KMS-11 (cell line): ENCODE measurements at regions not wholly inside any gene's neighbourhood (a gene's known extent, or its start where the extent isn't known, plus 50 kb on each side); places are given as distances from the start of the nearest gene placed in this dataset.

Experiments used
- H2AFZ ChIP-seq: fragments of 200-600 bp; sonication (generic); 2 replicates; pipeline ENCODE4 v1.6.1; 2016; ENCODE audit warnings: antibody characterized with exemption, mixed run types, low read depth
- H3K27ac ChIP-seq: fragments of 200-600 bp; sonication (generic); 2 replicates; pipeline ENCODE4 v1.6.1; 2016; ENCODE audit warnings: mild to moderate bottlenecking, mixed run types
- H3K27me3 ChIP-seq: fragments of 200-600 bp; sonication (generic); 2 replicates; pipeline ENCODE4 v1.6.1; 2017; ENCODE audit warnings: mild to moderate bottlenecking, low read depth, mixed run types, moderate library complexity; ENCODE audit not compliant: insufficient read depth
- H3K36me3 ChIP-seq: fragments of 200-600 bp; sonication (generic); 2 replicates; pipeline ENCODE4 v1.6.1; 2017; ENCODE audit warnings: mild to moderate bottlenecking, mixed run types; ENCODE audit not compliant: insufficient read depth
- H3K4me1 ChIP-seq: fragments of 200-600 bp; sonication (generic); 2 replicates; pipeline ENCODE4 v1.6.1; 2016; ENCODE audit warnings: mild to moderate bottlenecking, low read depth, mixed run types; ENCODE audit not compliant: poor library complexity, severe bottlenecking
- H3K4me2 ChIP-seq: fragments of 200-600 bp; sonication (generic); 2 replicates; pipeline ENCODE4 v1.7.0; 2016; ENCODE audit warnings: mild to moderate bottlenecking, mixed run types
- H3K4me3 ChIP-seq: fragments of 200-600 bp; sonication (generic); IDR thresholded peaks from 2 replicates; pipeline ENCODE4 v1.6.1; 2017; ENCODE audit warnings: low read depth, low read length, mixed read lengths; ENCODE audit not compliant: insufficient read depth
- H3K79me2 ChIP-seq: fragments of 200-600 bp; sonication (generic); 2 replicates; pipeline ENCODE4 v1.6.1; 2016; ENCODE audit warnings: low read depth, mixed run types; ENCODE audit not compliant: insufficient read depth
- H3K9ac ChIP-seq: fragments of 200-600 bp; sonication (generic); 2 replicates; pipeline ENCODE4 v1.6.1; 2016; ENCODE audit warnings: mild to moderate bottlenecking, mixed run types
- H4K20me1 ChIP-seq: fragments of 200-600 bp; sonication (generic); 2 replicates; pipeline ENCODE4 v1.6.1; 2016; ENCODE audit warnings: mild to moderate bottlenecking, mixed run types; ENCODE audit not compliant: insufficient read depth
- CTCF ChIP-seq: fragments of 200-600 bp; sonication (generic); conservative IDR thresholded peaks from 2 replicates; pipeline ENCODE4 v1.6.1; 2017; ENCODE audit warnings: low read depth, mild to moderate bottlenecking, antibody characterized with exemption, low read length, moderate library complexity, mixed read lengths

GRCh38 chr18:71011389-71011788 lies 722.5 kb downstream of the SOCS6 start:
- H3K4me1 ChIP-seq = peaks cover 39% of the 10 kb centered on the region
- H3K4me2 ChIP-seq = peak overlapping the region; percentile 83
- H3K9ac ChIP-seq = peak overlapping the region; percentile 27; the same call in 1 of the 2 replicates
- no peaks in the 10 kb centered on the region for H3K36me3 ChIP-seq
- no peaks in the 10 kb centered on the region for H3K79me2 ChIP-seq
- no peaks in the 10 kb centered on the region for H3K27me3 ChIP-seq
- peak overlapping the region; percentile 76 for H3K27ac ChIP-seq
- no peak for TF ChIP-seq CTCF
- no peak overlapping the region for H3K4me3 ChIP-seq
- no peaks in the 10 kb centered on the region for H4K20me1 ChIP-seq
- peak overlapping the region; percentile 76 for H2AFZ ChIP-seq

- Histone ChIP-seq H2AFZ (no peak overlapping the region), H3K9ac (no peak overlapping the region), H3K4me1 (peaks cover 35% of the 10 kb centered on the region), H3K27me3 (no peaks in the 10 kb centered on the region), H4K20me1 (no peaks in the 10 kb centered on the region), H3K36me3 (no peaks in the 10 kb centered on the region), H3K4me2 (no peak overlapping the region), H3K27ac (no peak overlapping the region), H3K79me2 (no peaks in the 10 kb centered on the region), H3K4me3 (no peak overlapping the region)
- no peak for TF ChIP-seq CTCF
Observed at GRCh38 chr18:71008257-71008656, 719.4 kb downstream of the SOCS6 start.

GRCh38 chr18:71001597-71001996 lies 712.8 kb downstream of the SOCS6 start:
- Histone ChIP-seq H3K9ac (no peak overlapping the region), H3K4me1 (no peaks in the 10 kb centered on the region), H3K4me3 (no peak overlapping the region), H3K27ac (no peak overlapping the region), H3K27me3 (no peaks in the 10 kb centered on the region), H4K20me1 (no peaks in the 10 kb centered on the region), H3K36me3 (no peaks in the 10 kb centered on the region), H3K4me2 (no peak overlapping the region), H3K79me2 (no peaks in the 10 kb centered on the region), H2AFZ (no peak overlapping the region)
- TF ChIP-seq CTCF = no peak

- Histone ChIP-seq H2AFZ (no peak overlapping the region), H3K9ac (no peak overlapping the region), H3K36me3 (no peaks in the 10 kb centered on the region), H3K4me2 (no peak overlapping the region), H3K27me3 (no peaks in the 10 kb centered on the region), H4K20me1 (no peaks in the 10 kb centered on the region), H3K79me2 (no peaks in the 10 kb centered on the region), H3K4me1 (no peaks in the 10 kb centered on the region), H3K27ac (no peak overlapping the region), H3K4me3 (no peak overlapping the region)
- no peak for TF ChIP-seq CTCF
Observed at GRCh38 chr18:70998490-70998889, 709.6 kb downstream of the SOCS6 start.

GRCh38 chr18:70994116-70994515 lies 705.3 kb downstream of the SOCS6 start:
- Histone ChIP-seq H3K4me1 (no peaks in the 10 kb centered on the region), H2AFZ (no peak overlapping the region), H3K36me3 (no peaks in the 10 kb centered on the region), H4K20me1 (no peaks in the 10 kb centered on the region), H3K4me3 (no peak overlapping the region), H3K79me2 (no peaks in the 10 kb centered on the region), H3K27me3 (no peaks in the 10 kb centered on the region), H3K27ac (no peak overlapping the region), H3K9ac (no peak overlapping the region), H3K4me2 (no peak overlapping the region)
- no peak for TF ChIP-seq CTCF
